SJSA1 (cell line): ENCODE measurements at regions not wholly inside any gene's neighbourhood (a gene's known extent, or its start where the extent isn't known, plus 50 kb on each side); places are given as distances from the start of the nearest gene placed in this dataset.
A peak's percentile ranks its signal among the peaks of the same experiment; 100 is the strongest.

Source experiments
- DNase-seq, 2 experiments: peaks; one replicate each; pipeline ENCODE4 v3.0.0-alpha.2; 2015 to 2020; ENCODE audit warnings: low spot score in 2 of 2, low read depth in 1 of 2
- H3K27ac ChIP-seq: fragments of 250-450 bp; sonication (Bioruptor Pico); 2 replicates; pipeline ENCODE4 v1.5.1; 2020; ENCODE audit warnings: mild to moderate bottlenecking, moderate library complexity
- H3K27me3 ChIP-seq: fragments of 250-450 bp; sonication (Bioruptor Pico); replicated peaks from 2 replicates; pipeline ENCODE4 v1.5.1; 2020; ENCODE audit warnings: mild to moderate bottlenecking, moderate library complexity
- H3K36me3 ChIP-seq: fragments of 250-450 bp; sonication (Bioruptor Pico); 2 replicates; pipeline ENCODE4 v1.5.1; 2020; ENCODE audit warnings: mild to moderate bottlenecking
- H3K4me1 ChIP-seq: fragments of 250-450 bp; sonication (Bioruptor Pico); replicated peaks from 2 replicates; pipeline ENCODE4 v1.6.1; 2021; ENCODE audit warnings: mild to moderate bottlenecking
- H3K4me3 ChIP-seq: fragments of 250-450 bp; sonication (Bioruptor Pico); 2 replicates; pipeline ENCODE4 v1.5.1; 2020; ENCODE audit warnings: mild to moderate bottlenecking
- H3K9me3 ChIP-seq: fragments of 250-450 bp; sonication (Bioruptor Pico); replicated peaks from 2 replicates; pipeline ENCODE4 v1.5.1; 2020; ENCODE audit warnings: mild to moderate bottlenecking

GRCh38 chr12:77689510-77690086, 141.1 kb upstream of the NAV3 start:
- H3K4me1 ChIP-seq: no peaks in the 10 kb centered on the region
- H3K27ac ChIP-seq: no peak overlapping the region
- H3K4me3 ChIP-seq: no peak overlapping the region
- no peak for DNase-seq
- peaks cover 3% of the 10 kb centered on the region; the same call in 1 of the 2 replicates for H3K27me3 ChIP-seq
- H3K36me3 ChIP-seq: no peaks in the 10 kb centered on the region
- H3K9me3 ChIP-seq: no peaks in the 10 kb centered on the region

GRCh38 chr12:77687321-77687720, 143.4 kb upstream of the NAV3 start:
- Histone ChIP-seq H3K36me3 (no peaks in the 10 kb centered on the region), H3K27me3 (0 out of 2 replicates have a peak, but pooled peaks cover 3% of the 10 kb centered on the region), H3K4me3 (no peak overlapping the region), H3K27ac (no peak overlapping the region), H3K4me1 (no peaks in the 10 kb centered on the region), H3K9me3 (no peaks in the 10 kb centered on the region)
- no peak for DNase-seq

DNA sequence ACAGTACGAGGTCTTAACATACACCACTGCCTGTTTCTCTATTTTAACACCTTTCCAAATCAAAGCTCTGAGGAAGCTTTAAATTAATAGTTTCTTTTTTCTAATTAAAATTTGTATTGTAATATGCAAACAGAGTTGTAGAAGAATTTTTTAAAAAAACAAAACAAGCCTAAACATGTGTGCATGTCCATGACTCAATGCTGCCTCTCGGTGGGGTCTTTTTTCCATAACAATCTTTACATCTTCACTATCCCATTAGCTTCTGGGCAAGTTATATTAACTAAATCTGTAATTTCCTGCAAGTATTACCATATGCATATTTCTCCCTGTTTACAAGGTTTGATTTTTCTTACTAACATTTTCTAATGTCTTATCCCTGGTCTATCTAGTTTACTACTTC, 143.9 kb upstream of the NAV3 start:
- Histone ChIP-seq H3K27me3 (0 out of 2 replicates have a peak, but pooled peaks cover 3% of the 10 kb centered on the region), H3K4me1 (no peaks in the 10 kb centered on the region), H3K27ac (no peak overlapping the region), H3K36me3 (no peaks in the 10 kb centered on the region), H3K9me3 (no peaks in the 10 kb centered on the region), H3K4me3 (no peak overlapping the region)
- DNase-seq: no peak

- no peak for DNase-seq
- no peak overlapping the region for H3K4me3 ChIP-seq
- no peaks in the 10 kb centered on the region for H3K4me1 ChIP-seq
- H3K27ac ChIP-seq: no peak overlapping the region
- H3K27me3 ChIP-seq: 0 out of 2 replicates have a peak, but pooled peaks cover 3% of the 10 kb centered on the region
- H3K36me3 ChIP-seq: no peaks in the 10 kb centered on the region
- H3K9me3 ChIP-seq: no peaks in the 10 kb centered on the region
Measured at GRCh38 chr12:77685901-77686300, 144.8 kb upstream of the NAV3 start.

DNA sequence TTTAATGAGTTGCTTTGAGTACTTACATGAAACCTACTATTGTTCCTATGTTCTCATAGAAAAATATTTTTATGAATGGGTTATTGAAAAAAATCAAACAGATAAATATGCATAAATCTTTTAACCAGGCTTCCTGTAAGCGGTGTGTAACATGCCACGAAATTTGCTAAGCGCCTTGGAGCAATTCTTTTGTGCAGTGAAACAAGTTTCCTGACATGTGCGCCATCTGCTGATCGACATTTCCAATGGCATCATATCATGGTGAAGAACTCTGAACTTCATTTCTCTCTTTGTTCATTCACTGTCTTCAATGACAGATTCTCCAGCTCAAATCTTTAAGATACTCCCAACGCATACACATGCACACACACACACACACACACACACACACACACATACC, 145.6 kb upstream of the NAV3 start:
- no peak overlapping the region for H3K27ac ChIP-seq

DNA sequence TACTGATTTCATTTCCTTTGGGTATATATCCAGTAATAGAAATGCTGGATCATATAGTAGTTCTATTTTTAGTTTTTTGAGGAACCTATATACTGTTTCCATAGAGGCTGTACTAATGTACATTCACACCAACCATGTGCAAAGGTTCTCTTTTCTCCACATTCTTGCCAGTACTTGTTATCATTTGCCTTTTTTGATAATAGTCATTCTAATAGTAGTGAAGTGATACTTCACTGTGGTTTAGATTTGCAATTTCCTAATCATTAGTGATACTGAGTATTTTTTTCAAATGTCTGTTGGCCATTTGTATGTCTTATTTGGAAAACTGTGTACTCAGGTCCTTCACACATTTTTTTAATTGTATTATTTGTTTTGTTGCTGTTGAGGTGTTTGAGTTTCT, 148.2 kb upstream of the NAV3 start:
- no peaks in the 10 kb centered on the region for H3K36me3 ChIP-seq
- no peaks in the 10 kb centered on the region for H3K4me1 ChIP-seq
- H3K4me3 ChIP-seq: no peak overlapping the region
- no peaks in the 10 kb centered on the region for H3K27me3 ChIP-seq
- no peaks in the 10 kb centered on the region for H3K9me3 ChIP-seq
- DNase-seq: no peak
- no peak overlapping the region for H3K27ac ChIP-seq

More for the DNA sequence above, 145.6 kb upstream of the NAV3 start:
- H3K4me1 ChIP-seq: no peaks in the 10 kb centered on the region
- H3K4me3 ChIP-seq: no peak overlapping the region
- no peaks in the 10 kb centered on the region for H3K36me3 ChIP-seq
- no peaks in the 10 kb centered on the region for H3K9me3 ChIP-seq
- 0 out of 2 replicates have a peak, but pooled peaks cover 2% of the 10 kb centered on the region for H3K27me3 ChIP-seq
- peak; percentile 33 to 60 for DNase-seq

GRCh38 chr12:77681726-77682125, 149.0 kb upstream of the NAV3 start:
- Histone ChIP-seq H3K4me3 (no peak overlapping the region), H3K9me3 (no peaks in the 10 kb centered on the region), H3K27ac (no peak overlapping the region), H3K27me3 (no peaks in the 10 kb centered on the region), H3K36me3 (no peaks in the 10 kb centered on the region), H3K4me1 (no peaks in the 10 kb centered on the region)
- no peak for DNase-seq

DNA sequence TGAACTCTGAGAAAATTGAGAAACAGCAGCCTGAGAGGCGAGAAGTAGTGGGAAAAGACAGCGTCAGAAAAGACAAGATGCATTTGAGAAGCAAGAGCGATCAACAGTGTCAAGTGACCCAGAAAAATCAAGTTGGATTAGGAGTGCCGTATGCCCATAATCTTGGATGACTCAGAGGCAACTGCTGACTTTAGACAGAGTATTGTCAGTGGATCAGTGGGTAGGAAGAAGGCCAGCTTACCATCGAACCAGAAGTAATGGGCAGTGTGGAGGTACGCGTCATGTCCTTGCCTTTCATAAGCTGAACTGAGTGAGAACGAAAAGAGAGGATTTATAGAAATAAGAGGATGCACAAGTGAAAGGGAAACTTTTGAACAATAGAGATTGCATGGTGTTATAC, 151.0 kb upstream of the NAV3 start:
- H3K9me3 ChIP-seq: no peaks in the 10 kb centered on the region
- H3K27me3 ChIP-seq: no peaks in the 10 kb centered on the region
- H3K27ac ChIP-seq: no peak overlapping the region
- no peak overlapping the region for H3K4me3 ChIP-seq
- no peak for DNase-seq
- no peaks in the 10 kb centered on the region for H3K36me3 ChIP-seq
- no peaks in the 10 kb centered on the region for H3K4me1 ChIP-seq

GRCh38 chr12:77678621-77679020, 152.1 kb upstream of the NAV3 start:
- no peak overlapping the region for H3K27ac ChIP-seq
- no peak overlapping the region for H3K4me3 ChIP-seq

GRCh38 chr12:77667101-77667500, 163.6 kb upstream of the NAV3 start:
- peaks cover 17% of the 10 kb centered on the region for H3K4me1 ChIP-seq
- H3K36me3 ChIP-seq: no peaks in the 10 kb centered on the region
- H3K4me3 ChIP-seq: no peak overlapping the region
- DNase-seq: peak; percentile 88 to 93
- H3K27ac ChIP-seq: peak overlapping the region; percentile 72
- H3K27me3 ChIP-seq: no peaks in the 10 kb centered on the region
- 0 out of 2 replicates have a peak, but pooled peaks cover 3% of the 10 kb centered on the region for H3K9me3 ChIP-seq

More at GRCh38 chr12:77678621-77679020, 152.1 kb upstream of the NAV3 start:
- Histone ChIP-seq H3K27me3 (no peaks in the 10 kb centered on the region), H3K4me1 (no peaks in the 10 kb centered on the region), H3K9me3 (no peaks in the 10 kb centered on the region), H3K36me3 (no peaks in the 10 kb centered on the region)
- DNase-seq: no peak

- Histone ChIP-seq H3K4me1 (no peaks in the 10 kb centered on the region), H3K27ac (no peak overlapping the region), H3K27me3 (no peaks in the 10 kb centered on the region), H3K4me3 (no peak overlapping the region), H3K9me3 (no peaks in the 10 kb centered on the region), H3K36me3 (no peaks in the 10 kb centered on the region)
- DNase-seq: no peak
Measured at GRCh38 chr12:77648716-77649115, 182.0 kb upstream of the NAV3 start.

DNA sequence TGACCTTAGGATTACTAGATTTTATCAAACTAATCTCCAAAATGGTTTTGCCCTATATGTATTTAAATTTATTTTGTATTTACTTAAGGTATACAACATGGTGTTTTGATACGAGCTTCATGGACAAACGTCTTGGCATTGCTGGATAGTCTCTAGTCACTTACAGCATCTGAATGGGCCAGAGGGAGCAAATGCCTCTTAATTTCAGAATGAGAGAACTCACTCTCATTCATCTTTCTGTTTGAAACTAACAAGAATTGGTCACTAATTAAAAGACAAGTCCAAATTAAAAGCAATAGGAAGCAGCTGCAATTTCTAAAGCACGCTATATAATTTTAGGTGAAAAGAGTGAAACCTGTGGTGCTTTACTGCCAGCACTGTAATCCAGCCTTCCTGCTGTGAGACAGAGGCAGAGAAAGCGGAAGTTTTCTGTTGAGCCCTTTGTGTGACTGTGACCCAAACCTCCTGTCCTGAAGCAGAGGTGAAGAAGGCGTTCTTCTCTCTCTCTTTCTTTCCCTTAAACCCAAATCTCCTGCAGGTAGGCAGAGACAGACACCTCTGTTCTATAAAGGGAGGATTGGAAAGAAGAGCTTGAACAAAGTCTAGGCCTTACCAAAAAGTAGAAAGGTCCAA, 184.6 kb upstream of the NAV3 start:
- DNase-seq: no peak
- no peak overlapping the region for H3K27ac ChIP-seq
- H3K36me3 ChIP-seq: no peaks in the 10 kb centered on the region
- H3K27me3 ChIP-seq: no peaks in the 10 kb centered on the region
- no peaks in the 10 kb centered on the region for H3K9me3 ChIP-seq
- H3K4me3 ChIP-seq: no peak overlapping the region
- no peaks in the 10 kb centered on the region for H3K4me1 ChIP-seq

- Histone ChIP-seq H3K27ac (no peak overlapping the region), H3K36me3 (no peaks in the 10 kb centered on the region), H3K9me3 (no peaks in the 10 kb centered on the region), H3K4me3 (no peak overlapping the region), H3K27me3 (no peaks in the 10 kb centered on the region), H3K4me1 (no peaks in the 10 kb centered on the region)
- DNase-seq: no peak
Measured at GRCh38 chr12:77644915-77645605, 185.6 kb upstream of the NAV3 start.

DNA sequence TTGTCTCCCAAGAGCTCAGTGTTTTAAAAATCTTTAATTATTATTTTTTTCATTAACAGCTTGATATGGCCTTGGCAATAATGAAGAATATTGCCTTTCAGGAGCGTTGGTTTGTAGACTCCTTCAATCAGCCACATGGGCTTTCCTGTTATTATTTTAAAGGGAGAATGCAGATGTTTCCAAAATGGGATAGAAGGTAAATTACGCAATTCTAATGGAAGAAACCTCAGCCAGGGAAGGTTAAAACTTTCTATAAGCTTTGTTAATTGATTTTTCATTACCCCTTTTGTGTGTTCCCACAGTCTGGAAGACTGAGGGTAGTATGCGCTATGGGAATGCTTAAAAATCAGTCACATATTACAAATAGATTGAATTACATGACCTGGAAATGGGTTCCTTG, 188.4 kb upstream of the NAV3 start:
- Histone ChIP-seq H3K4me1 (no peaks in the 10 kb centered on the region), H3K27me3 (no peaks in the 10 kb centered on the region), H3K36me3 (no peaks in the 10 kb centered on the region), H3K27ac (no peak overlapping the region), H3K4me3 (no peak overlapping the region), H3K9me3 (no peaks in the 10 kb centered on the region)
- DNase-seq: no peak
